HCT116 (cell line): ENCODE measurements at regions not wholly inside any gene's neighbourhood (a gene's known extent, or its start where the extent isn't known, plus 50 kb on each side); places are given as distances from the start of the nearest gene placed in this dataset.

Source experiments
- ATAC-seq: fragments of 200-7000 bp; cut with Tn5 transposase; 2 replicates; pipeline ENCODE4 v1.9.1; 2020; ENCODE audit warnings: mild to moderate bottlenecking, moderate library complexity
- BruUV-seq: library from RNA; stranded (reverse); fragments of 400-500 nt; replicated peaks from 2 replicates; lab custom pipeline; 2021; lab: Mats Ljungman, UMichigan
- CTCF ChIA-PET: fragments of 300-600 bp; sonication (Branson Sonifier 250); formaldehyde crosslinking; loops from one replicate; lab custom pipeline; 2021; ENCODE audit warnings: antibody characterized with exemption; lab: Charles Lee
- POLR2A ChIA-PET: fragments of 300-600, 350-600 bp; sonication (Branson Sonifier 250); formaldehyde crosslinking; loops from one replicate; lab custom pipeline; 2021; ENCODE audit warnings: antibody characterized with exemption; lab: Charles Lee
- RAD21 ChIA-PET, 2 experiments: fragments of 300-600 bp; sonication (Branson Sonifier 250); formaldehyde crosslinking; loops; one replicate each; lab custom pipeline; 2023; ENCODE audit warnings: low total read pairs in 2 of 2; ENCODE audit not compliant: uncharacterized antibody in 2 of 2, unreplicated experiment in 2 of 2, low non-redundant PET in 1 of 2; lab: Charles Lee
- DNase-seq: peaks from one replicate; pipeline ENCODE4 v3.0.0-alpha.2; 2010; ENCODE audit warnings: low read depth, low spot score
- H2AFZ ChIP-seq: fragments of 200-600 bp; shearing (Covaris generic), sonication (generic); 2 replicates; pipeline ENCODE4 v1.6.1; 2017; ENCODE audit warnings: low read depth, mixed run types, mixed read lengths, antibody characterized with exemption, low read length; ENCODE audit not compliant: poor library complexity, severe bottlenecking
- H3K27ac ChIP-seq: 2 replicates; pipeline ENCODE4 v1.5.1; 2012; ENCODE audit warnings: low read depth, low read length
- H3K27me3 ChIP-seq: fragments of 200-600 bp; sonication (generic); 2 replicates; pipeline ENCODE4 v1.6.1; 2016; ENCODE audit warnings: mixed run types, low read length, mixed read lengths; ENCODE audit not compliant: insufficient read depth
- H3K36me3 ChIP-seq, 2 experiments: fragments of 200-500 bp in 1 of 2; fragments of 200-600 bp in 1 of 2; sonication (Bioruptor generic) in 1 of 2; sonication (generic) in 1 of 2; 2 replicates each; pipeline versions ENCODE4 v1.5.1 to v1.6.1; 2014 to 2016; ENCODE audit warnings: low read length in 2 of 2, inconsistent platforms in 1 of 2, mixed read lengths in 1 of 2, mixed run types in 1 of 2; ENCODE audit not compliant: insufficient read depth in 2 of 2, control insufficient read depth in 1 of 2
- H3K4me1 ChIP-seq, 2 experiments: fragments of 200-600 bp in 1 of 2; sonication (generic) in 1 of 2; 2 replicates each; pipeline versions ENCODE4 v1.5.1 to v1.6.1; 2012 to 2017; ENCODE audit warnings: low read length in 2 of 2, inconsistent platforms in 1 of 2, mild to moderate bottlenecking in 1 of 2, mixed read lengths in 1 of 2, mixed run types in 1 of 2, moderate library complexity in 1 of 2; ENCODE audit not compliant: insufficient read depth in 2 of 2, control insufficient read depth in 1 of 2
- H3K4me2 ChIP-seq: fragments of 200-600 bp; sonication (generic); 2 replicates; pipeline ENCODE4 v1.6.1; 2017; ENCODE audit warnings: mixed run types, low read length, mixed read lengths
- H3K4me3 ChIP-seq, 2 experiments: fragments of 200-600 bp in 1 of 2; sonication (generic) in 1 of 2; replicated peaks in 1 of 2; 2 replicates each; pipeline ENCODE4 v1.5.1; 2011 to 2016; ENCODE audit warnings: low read length in 2 of 2, control low read depth in 1 of 2, low read depth in 1 of 2, mild to moderate bottlenecking in 1 of 2, mixed read lengths in 1 of 2, mixed run types in 1 of 2
- H3K79me2 ChIP-seq: fragments of 200-600 bp; sonication (generic); 2 replicates; pipeline ENCODE4 v1.6.1; 2017; ENCODE audit warnings: mild to moderate bottlenecking, mixed run types, low read length, moderate library complexity, mixed read lengths; ENCODE audit not compliant: insufficient read depth
- H3K9ac ChIP-seq: fragments of 200-600 bp; sonication (generic); 2 replicates; pipeline ENCODE4 v1.6.1; 2016; ENCODE audit warnings: low read length, mixed read lengths
- H3K9me2 ChIP-seq: fragments of 200-600 bp; sonication (generic), shearing (Covaris generic); 2 replicates; pipeline ENCODE4 v1.6.1; 2017; ENCODE audit warnings: mixed run types, mild to moderate bottlenecking, moderate library complexity; ENCODE audit not compliant: insufficient read depth
- H3K9me3 ChIP-seq, 2 experiments: fragments of 200-500 bp in 1 of 2; fragments of 200-600 bp in 1 of 2; sonication (Bioruptor generic) in 1 of 2; sonication (generic) in 1 of 2; 2 replicates each; pipeline ENCODE4 v1.6.1; 2014 to 2017; ENCODE audit warnings: low read length in 2 of 2, mixed read lengths in 2 of 2, inconsistent platforms in 1 of 2, low read depth in 1 of 2, mild to moderate bottlenecking in 1 of 2, mixed run types in 1 of 2, moderate library complexity in 1 of 2; ENCODE audit not compliant: control insufficient read depth in 1 of 2, insufficient read depth in 1 of 2
- H4K20me1 ChIP-seq: fragments of 200-600 bp; sonication (generic), shearing (Covaris generic); 2 replicates; pipeline ENCODE4 v1.6.1; 2017; ENCODE audit warnings: mixed run types, mild to moderate bottlenecking, moderate library complexity; ENCODE audit not compliant: insufficient read depth
- CBX3 ChIP-seq: IDR thresholded peaks from 2 replicates; pipeline ENCODE4 v1.6.1; 2012; ENCODE audit warnings: low read depth
- ELF1 ChIP-seq: IDR thresholded peaks from 2 replicates; pipeline ENCODE4 v1.6.1; 2012; ENCODE audit warnings: low read depth, borderline replicate concordance
- EZH2phosphoT487 ChIP-seq: fragments of 200-600 bp; IDR thresholded peaks from 2 replicates; pipeline ENCODE4 v1.6.1; 2018; ENCODE audit warnings: antibody characterized with exemption, borderline replicate concordance
- FOSL1 ChIP-seq: IDR thresholded peaks from 2 replicates; pipeline ENCODE4 v1.6.1; 2012; ENCODE audit warnings: low read depth
- JUND ChIP-seq: IDR thresholded peaks from 2 replicates; pipeline ENCODE4 v1.6.1; 2012
- POLR2A ChIP-seq: IDR thresholded peaks from 2 replicates; pipeline ENCODE4 v1.7.0; 2011; ENCODE audit warnings: borderline replicate concordance; ENCODE audit not compliant: insufficient read depth, insufficient read length; ENCODE audit errors: extremely low read depth
- POLR2AphosphoS5 ChIP-seq: IDR thresholded peaks from 2 replicates; pipeline ENCODE4 v1.6.1; 2011; ENCODE audit warnings: mild to moderate bottlenecking, low read depth, low read length, moderate library complexity
- SIN3A ChIP-seq: IDR thresholded peaks from 2 replicates; pipeline ENCODE4 v1.6.1; 2012; ENCODE audit warnings: low read depth
- SP1 ChIP-seq: IDR thresholded peaks from 2 replicates; pipeline ENCODE4 v1.6.1; 2012; ENCODE audit warnings: low read depth
- TCF7L2 ChIP-seq: IDR thresholded peaks from 2 replicates; pipeline ENCODE4 v1.7.0; 2011; ENCODE audit warnings: borderline replicate concordance, inconsistent platforms; ENCODE audit not compliant: insufficient read depth, insufficient read length; ENCODE audit errors: extremely low read depth
- YY1 ChIP-seq: IDR thresholded peaks from 2 replicates; pipeline ENCODE4 v1.6.1; 2011; ENCODE audit warnings: low read length, low read depth, moderate library complexity, mild to moderate bottlenecking; ENCODE audit not compliant: insufficient replicate concordance; ENCODE audit errors: extremely low read depth
- ZFX ChIP-seq: fragments of 450-650 bp; IDR thresholded peaks from 2 replicates; pipeline ENCODE4 v1.6.1; 2017
- ZNF274 ChIP-seq: fragments of 200-500 bp; sonication (Bioruptor generic); IDR thresholded peaks from 2 replicates; pipeline ENCODE4 v1.6.1; 2014; ENCODE audit warnings: mild to moderate bottlenecking, low read depth, low read length, inconsistent platforms
- intact Hi-C: fragments of 100-400 bp; cut with micrococcal nuclease; formaldehyde crosslinking; loops from 2 replicates; pipeline ENCODE4 v1.10.0; 2022
- TF ChIP-seq, protein P1 (sequence below): IDR thresholded peaks from 2 replicates; pipeline ENCODE4 v1.6.1; 2011; ENCODE audit warnings: mild to moderate bottlenecking, low read length, moderate library complexity; ENCODE audit not compliant: insufficient replicate concordance; ENCODE audit errors: extremely low read depth
- TF ChIP-seq, protein P2 (sequence below): IDR thresholded peaks from 2 replicates; pipeline ENCODE4 v1.6.1; 2012; ENCODE audit warnings: low read depth

DNA sequence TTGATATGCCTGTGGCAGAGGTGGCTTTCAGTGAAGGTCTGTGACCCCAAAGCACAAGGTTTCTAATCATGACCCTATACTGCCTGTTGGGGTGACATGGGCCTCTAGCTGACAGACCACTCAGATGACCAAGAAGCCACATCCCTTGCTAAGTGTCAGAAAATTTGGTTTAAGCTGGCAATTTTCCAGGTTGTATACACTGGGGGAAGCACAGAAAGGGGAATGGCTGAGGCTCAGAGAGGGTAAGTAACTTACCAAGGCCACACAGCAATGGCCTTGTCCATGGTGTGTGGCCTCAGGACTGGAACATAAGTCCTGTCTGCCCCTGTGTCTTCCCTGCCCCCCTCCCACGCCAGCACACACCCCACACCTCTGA lies 66.9 kb upstream of the PRDM11 start:
- Histone ChIP-seq H3K9ac (no peak overlapping the region), H3K4me1 (no peaks in the 10 kb centered on the region), H3K27me3 (peaks cover 21% of the 10 kb centered on the region), H3K9me3 (no peaks in the 10 kb centered on the region), H3K79me2 (no peaks in the 10 kb centered on the region), H3K9me2 (no peaks in the 10 kb centered on the region), H4K20me1 (no peaks in the 10 kb centered on the region), H3K36me3 (no peaks in the 10 kb centered on the region), H3K27ac (no peak overlapping the region), H2AFZ (no peak overlapping the region), H3K4me2 (no peak overlapping the region), H3K4me3 (no peak overlapping the region)
- ChIA-PET RAD21 (no interaction called here), POLR2A (no interaction called here), CTCF (no interaction called here)
- intact Hi-C loops = no loop called here
- ATAC-seq (no peak), DNase-seq (no peak)
- BruUV-seq = no TSS peak
- TF ChIP-seq TCF7L2 = no peak
- TF ChIP-seq YY1 = no peak
- no peak for TF ChIP-seq CBX3

DNA sequence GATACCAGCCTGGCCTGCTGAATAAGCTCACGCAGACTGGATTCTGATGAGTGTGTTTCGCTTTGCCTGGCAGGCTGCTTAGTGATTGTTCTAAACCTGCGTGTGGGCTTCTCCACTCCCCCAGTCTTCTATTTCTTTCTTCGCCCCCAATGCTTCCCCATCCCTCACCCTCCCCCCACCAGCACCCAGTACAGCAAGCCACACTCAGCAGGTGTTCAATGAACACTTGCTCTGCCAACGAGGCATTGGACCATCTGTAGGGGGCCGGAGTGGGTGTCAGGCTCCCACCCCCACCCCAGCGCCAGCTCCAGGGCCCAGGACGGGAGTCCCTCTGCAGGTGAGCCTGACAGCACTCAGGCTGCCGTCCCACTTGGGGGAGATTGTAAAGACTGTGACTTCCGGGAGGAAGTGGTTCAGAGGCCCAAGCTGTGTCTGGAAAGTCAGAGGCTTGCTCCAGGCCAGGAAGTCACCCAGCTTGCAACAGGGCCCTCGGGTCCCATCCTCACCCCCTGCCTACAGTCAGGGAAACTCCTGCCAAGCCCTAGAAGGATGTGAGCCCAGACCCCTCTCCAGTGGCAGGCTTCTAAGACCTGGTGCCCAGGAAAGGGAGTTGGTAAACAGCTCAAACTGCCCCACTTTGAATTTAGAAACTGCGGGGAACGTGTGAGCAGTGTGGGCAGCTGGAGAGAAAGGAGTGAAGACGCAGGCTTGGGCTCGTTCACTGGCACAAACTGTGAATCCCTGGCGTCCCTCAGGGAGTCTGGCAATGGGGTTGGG lies 66.3 kb upstream of the PRDM11 start:
- RAD21 ChIA-PET = no interaction called here
- Histone ChIP-seq H3K36me3 (no peaks in the 10 kb centered on the region), H2AFZ (no peak overlapping the region), H3K79me2 (no peaks in the 10 kb centered on the region), H3K4me2 (no peak overlapping the region), H3K9me2 (no peaks in the 10 kb centered on the region), H4K20me1 (no peaks in the 10 kb centered on the region), H3K4me3 (no peak overlapping the region), H3K9ac (no peak overlapping the region), H3K27ac (no peak overlapping the region), H3K9me3 (no peaks in the 10 kb centered on the region), H3K4me1 (no peaks in the 10 kb centered on the region), H3K27me3 (peaks cover 21% of the 10 kb centered on the region)
- POLR2A ChIA-PET = no interaction called here
- no TSS peak for BruUV-seq
- no peak for DNase-seq
- TF ChIP-seq CBX3 = no peak
- TF ChIP-seq POLR2AphosphoS5 = no peak
- TF ChIP-seq ZFX = no peak
- no peak for TF ChIP-seq JUND
- TF ChIP-seq ELF1 = no peak
- TF ChIP-seq SIN3A = no peak
- no peak for TF ChIP-seq POLR2A
- TF ChIP-seq, protein P1, sequence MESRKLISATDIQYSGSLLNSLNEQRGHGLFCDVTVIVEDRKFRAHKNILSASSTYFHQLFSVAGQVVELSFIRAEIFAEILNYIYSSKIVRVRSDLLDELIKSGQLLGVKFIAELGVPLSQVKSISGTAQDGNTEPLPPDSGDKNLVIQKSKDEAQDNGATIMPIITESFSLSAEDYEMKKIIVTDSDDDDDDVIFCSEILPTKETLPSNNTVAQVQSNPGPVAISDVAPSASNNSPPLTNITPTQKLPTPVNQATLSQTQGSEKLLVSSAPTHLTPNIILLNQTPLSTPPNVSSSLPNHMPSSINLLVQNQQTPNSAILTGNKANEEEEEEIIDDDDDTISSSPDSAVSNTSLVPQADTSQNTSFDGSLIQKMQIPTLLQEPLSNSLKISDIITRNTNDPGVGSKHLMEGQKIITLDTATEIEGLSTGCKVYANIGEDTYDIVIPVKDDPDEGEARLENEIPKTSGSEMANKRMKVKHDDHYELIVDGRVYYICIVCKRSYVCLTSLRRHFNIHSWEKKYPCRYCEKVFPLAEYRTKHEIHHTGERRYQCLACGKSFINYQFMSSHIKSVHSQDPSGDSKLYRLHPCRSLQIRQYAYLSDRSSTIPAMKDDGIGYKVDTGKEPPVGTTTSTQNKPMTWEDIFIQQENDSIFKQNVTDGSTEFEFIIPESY = no peak
- TF ChIP-seq EZH2phosphoT487 = no peak
- no peak for TF ChIP-seq SP1
- no peak for TF ChIP-seq FOSL1
- TF ChIP-seq, protein P2, sequence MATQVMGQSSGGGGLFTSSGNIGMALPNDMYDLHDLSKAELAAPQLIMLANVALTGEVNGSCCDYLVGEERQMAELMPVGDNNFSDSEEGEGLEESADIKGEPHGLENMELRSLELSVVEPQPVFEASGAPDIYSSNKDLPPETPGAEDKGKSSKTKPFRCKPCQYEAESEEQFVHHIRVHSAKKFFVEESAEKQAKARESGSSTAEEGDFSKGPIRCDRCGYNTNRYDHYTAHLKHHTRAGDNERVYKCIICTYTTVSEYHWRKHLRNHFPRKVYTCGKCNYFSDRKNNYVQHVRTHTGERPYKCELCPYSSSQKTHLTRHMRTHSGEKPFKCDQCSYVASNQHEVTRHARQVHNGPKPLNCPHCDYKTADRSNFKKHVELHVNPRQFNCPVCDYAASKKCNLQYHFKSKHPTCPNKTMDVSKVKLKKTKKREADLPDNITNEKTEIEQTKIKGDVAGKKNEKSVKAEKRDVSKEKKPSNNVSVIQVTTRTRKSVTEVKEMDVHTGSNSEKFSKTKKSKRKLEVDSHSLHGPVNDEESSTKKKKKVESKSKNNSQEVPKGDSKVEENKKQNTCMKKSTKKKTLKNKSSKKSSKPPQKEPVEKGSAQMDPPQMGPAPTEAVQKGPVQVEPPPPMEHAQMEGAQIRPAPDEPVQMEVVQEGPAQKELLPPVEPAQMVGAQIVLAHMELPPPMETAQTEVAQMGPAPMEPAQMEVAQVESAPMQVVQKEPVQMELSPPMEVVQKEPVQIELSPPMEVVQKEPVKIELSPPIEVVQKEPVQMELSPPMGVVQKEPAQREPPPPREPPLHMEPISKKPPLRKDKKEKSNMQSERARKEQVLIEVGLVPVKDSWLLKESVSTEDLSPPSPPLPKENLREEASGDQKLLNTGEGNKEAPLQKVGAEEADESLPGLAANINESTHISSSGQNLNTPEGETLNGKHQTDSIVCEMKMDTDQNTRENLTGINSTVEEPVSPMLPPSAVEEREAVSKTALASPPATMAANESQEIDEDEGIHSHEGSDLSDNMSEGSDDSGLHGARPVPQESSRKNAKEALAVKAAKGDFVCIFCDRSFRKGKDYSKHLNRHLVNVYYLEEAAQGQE = no peak
- no peak for TF ChIP-seq TCF7L2
- TF ChIP-seq ZNF274 = no peak
- intact Hi-C loops = no loop called here
- ATAC-seq = no peak
- CTCF ChIA-PET = interaction anchor here (0.6 to 0.8 kb wide), 2 partner anchors 25 to 104 kb away, joined by 3 read pairs; no protein-coding TSS in a partner anchor
